ENCODE measurements at regions not wholly inside any gene's neighbourhood (a gene's known extent, or its start where the extent isn't known, plus 50 kb on each side); places are given as distances from the start of the nearest gene placed in this dataset.

DNA sequence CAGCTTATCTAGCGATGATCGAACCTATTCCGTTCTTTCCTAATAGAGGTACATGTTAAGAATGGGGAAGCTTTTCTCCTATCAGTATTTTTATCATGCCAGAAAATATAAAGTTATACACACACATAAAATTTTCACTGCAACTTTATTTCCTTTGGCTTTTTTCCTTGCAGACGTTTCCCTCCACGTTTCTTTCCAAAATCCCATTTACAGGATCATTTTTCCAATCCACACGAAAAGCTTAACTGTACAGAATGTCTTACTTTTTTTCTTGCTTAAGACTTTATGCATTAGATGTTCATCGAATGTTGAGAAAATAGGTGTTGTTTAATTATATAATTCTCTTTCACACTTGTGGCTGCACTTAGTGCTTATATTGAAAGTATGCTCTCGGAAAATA, 62.9 kb upstream of the HDGFL1 start:
- TF ChIP-seq, protein P1, sequence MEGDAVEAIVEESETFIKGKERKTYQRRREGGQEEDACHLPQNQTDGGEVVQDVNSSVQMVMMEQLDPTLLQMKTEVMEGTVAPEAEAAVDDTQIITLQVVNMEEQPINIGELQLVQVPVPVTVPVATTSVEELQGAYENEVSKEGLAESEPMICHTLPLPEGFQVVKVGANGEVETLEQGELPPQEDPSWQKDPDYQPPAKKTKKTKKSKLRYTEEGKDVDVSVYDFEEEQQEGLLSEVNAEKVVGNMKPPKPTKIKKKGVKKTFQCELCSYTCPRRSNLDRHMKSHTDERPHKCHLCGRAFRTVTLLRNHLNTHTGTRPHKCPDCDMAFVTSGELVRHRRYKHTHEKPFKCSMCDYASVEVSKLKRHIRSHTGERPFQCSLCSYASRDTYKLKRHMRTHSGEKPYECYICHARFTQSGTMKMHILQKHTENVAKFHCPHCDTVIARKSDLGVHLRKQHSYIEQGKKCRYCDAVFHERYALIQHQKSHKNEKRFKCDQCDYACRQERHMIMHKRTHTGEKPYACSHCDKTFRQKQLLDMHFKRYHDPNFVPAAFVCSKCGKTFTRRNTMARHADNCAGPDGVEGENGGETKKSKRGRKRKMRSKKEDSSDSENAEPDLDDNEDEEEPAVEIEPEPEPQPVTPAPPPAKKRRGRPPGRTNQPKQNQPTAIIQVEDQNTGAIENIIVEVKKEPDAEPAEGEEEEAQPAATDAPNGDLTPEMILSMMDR (IDR thresholded peaks at IDR 0.05): no peak
- TF ChIP-seq POLR2A (IDR thresholded peaks at IDR 0.05): no peak

Measured in right lobe of liver (tissue), 4 donors.